GM21423 (cell line): ENCODE measurements at regions not wholly inside any gene's neighbourhood (a gene's known extent, or its start where the extent isn't known, plus 50 kb on each side); places are given as distances from the start of the nearest gene placed in this dataset.
"Not testable (repeated sequence)": the region's sequence is repeated elsewhere in the genome, so short reads cannot be mapped to it uniquely, and the experiment has no call there.

Source experiments
- ATAC-seq: cut with Tn5 transposase; IDR thresholded peaks from one replicate; pipeline ENCODE4 v1.9.1; 2021; ENCODE audit warnings: mild to moderate bottlenecking, moderate library complexity; ENCODE audit not compliant: unreplicated experiment

GRCh38 chr5:174998131-174998730, 273.8 kb downstream of the MSX2 start:
- no peak for ATAC-seq

DNA sequence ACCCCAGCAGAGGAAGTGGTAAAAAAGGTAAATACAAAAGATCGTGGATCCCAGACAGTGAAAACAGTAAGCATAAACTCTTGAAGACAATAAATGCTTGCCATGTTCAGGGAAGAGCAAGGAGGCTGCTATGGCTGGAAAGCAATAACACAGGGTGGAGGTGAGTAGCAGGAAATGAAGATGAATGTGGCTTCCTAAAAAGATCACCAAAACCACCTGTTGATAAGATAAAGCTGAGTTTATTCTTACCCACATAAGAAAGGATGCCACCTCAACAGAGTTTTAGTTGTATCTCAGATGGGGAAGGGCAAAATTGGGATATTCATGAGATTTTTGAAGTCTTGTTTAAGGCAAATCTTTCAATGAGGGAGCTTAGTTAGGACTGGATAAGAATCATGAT, 273.3 kb downstream of the MSX2 start:
- no peak for ATAC-seq

- ATAC-seq, result no peak
These were observed 272.6 kb downstream of the MSX2 start for GRCh38 chr5:174996941-174997340.

- no peak for ATAC-seq
These were observed 271.4 kb downstream of the MSX2 start for GRCh38 chr5:174995827-174996226.

DNA sequence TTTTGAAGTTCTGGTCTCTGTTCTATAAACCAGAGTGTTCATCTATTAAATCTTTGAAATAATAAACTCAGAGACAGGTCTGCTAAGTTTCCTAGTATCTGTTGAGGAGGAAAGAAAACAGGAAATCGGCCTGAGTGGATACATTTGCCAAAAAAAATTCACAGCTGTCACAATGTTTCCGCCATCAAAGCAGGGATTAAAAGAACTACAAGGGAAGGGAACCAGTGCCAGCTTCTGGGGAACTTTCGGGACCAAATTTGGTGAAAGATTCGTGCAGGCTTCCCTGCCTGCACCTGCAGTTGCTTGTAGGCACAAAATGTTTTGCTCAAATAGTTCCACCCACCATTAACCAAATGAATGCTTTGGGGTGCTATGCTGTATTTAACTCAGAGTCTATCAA, 267.5 kb downstream of the MSX2 start:
- ATAC-seq, result no peak

GRCh38 chr5:174990909-174991308, 266.5 kb downstream of the MSX2 start:
- ATAC-seq, result no peak

DNA sequence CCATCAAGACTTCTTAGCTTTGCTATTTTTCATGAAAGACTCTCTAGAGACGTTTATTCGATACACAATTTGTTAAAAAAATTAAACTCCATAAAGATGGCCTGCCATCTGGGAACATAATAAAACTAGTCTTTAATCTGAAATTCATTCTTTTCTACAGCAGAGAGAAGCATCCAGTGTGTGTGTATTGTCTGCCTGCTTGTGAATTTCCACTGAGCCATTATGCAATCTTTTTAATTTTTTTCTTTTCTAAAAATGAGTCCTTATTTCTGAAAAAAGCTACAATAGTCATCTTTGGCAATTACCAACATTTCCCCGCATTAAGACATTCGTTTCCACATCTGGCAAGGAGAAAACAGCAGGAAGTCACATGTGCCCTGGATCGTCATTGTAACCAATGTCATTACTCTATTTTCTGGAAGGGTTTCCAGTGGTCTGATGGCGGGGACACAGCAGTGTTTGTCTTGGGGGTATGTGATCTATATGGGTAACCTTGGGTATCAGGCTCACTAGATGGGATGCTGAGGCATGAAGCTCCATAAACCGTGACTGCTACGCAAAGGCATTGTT, 263.1 kb downstream of the MSX2 start:
- no peak for ATAC-seq

GRCh38 chr5:174984863-174985262, 260.5 kb downstream of the MSX2 start:
- ATAC-seq, result no peak

- ATAC-seq, result no peak
These were observed 258.1 kb downstream of the MSX2 start for GRCh38 chr5:174982485-174982884.

GRCh38 chr5:174981416-174981815, 257.0 kb downstream of the MSX2 start:
- ATAC-seq, result no peak

DNA sequence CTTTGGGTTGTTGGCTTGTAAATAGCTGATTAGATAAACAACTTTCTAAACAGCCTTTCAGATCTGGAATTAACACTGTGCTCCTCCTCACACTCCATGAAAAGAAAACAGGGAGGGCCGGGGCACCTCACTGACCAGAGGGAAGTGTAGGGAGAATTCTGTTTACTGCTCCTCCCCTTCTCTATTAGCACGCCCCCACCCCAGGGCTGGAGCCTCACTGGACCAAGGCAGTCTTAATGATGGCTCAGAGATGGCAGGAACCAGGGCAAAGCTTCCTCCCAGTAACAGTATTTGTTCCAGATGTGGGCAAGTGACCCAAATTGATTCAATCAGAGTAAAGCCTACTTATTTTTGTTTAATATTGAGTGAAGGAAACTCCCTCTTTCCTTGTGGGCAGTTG, 256.6 kb downstream of the MSX2 start:
- ATAC-seq, result no peak

GRCh38 chr5:174972291-174972690, 247.9 kb downstream of the MSX2 start:
- ATAC-seq, result no peak

DNA sequence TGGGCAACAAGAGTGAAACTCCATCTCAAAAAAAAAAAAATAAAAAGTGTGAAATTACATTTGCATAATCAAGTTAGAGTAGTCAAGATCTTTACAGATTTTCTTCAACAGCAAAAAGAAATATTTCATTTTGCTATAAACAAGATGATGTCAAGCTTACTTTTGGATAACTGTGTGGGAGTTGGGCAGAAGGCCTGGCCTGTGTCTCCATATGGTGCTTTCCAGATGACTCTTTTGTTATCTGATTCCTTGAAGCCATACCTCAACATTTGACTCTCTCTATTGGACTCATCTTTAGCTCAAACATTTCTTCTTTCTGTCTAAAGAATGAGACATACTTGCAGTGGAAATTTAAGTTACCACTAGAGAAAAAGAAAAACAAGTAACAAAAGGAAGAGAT, 246.8 kb downstream of the MSX2 start:
- ATAC-seq, result no peak

GRCh38 chr5:174970502-174970901, 246.1 kb downstream of the MSX2 start:
- ATAC-seq, result no peak

DNA sequence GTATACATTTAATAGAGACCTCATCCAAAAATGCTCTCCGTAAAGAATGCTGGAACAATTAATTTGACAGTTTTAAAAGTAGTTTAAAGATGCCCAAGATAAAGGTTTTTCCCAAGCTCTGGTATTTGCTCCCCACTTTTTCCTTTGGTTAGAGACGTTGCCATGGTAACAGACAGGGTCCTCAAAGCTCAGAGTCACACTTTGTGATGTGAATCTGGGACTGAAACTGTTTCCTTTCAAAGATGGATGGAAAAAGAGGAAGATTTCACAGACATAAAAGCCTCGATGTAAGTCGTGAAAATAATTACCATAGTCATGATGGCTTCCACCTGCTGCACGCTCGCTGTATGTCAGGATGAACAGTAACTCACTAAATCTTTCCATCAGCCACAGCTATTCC, 229.5 kb downstream of the MSX2 start:
- no peak for ATAC-seq

DNA sequence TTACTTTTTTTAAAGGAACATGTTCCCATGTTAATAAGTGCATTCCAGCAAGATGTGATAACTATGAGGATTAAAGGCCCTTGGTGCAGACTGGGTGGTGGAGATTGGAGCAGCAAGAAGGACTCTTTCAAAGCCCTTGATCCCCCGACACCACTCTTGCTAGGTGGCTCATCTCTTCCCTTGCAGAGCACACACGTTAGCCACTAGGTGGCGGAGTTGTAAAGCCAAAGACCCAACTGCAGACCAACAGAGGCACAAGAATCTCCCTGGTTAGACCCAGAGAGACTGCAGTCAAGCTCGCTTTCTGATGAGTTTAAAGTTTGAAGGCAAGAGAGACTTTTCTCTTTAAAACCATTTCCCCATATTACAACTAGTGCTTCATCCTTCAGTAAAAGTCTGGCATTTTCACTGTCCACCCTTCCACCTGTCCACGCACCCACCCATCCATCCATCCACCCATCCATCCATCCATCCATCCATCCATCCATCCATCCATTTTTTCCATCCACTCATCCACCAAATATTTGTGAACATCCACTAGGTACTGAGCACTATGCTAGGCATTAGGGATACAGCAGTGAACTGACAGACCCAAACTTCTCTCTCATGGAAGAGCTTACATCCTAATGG, 226.9 kb downstream of the MSX2 start:
- ATAC-seq, result peak; percentile 68

DNA sequence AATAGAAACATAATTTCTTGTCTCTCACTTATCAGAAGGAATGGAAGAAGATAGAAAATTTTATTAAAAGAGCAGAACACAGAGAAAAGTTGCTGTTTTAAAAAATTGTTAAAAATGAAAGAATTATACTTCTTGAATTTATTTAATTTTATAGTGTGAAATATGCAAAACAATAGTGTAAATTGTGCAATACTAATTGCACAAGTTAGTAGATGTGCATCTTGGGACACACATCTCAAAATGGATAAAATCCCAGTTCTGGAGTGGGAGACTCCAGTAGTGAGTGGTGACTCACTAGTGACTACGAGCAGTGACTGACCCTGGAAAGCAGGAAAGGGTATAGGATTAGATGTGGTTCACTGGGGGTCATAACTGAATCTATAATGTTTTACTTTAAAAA, 223.2 kb downstream of the MSX2 start:
- no peak for ATAC-seq

DNA sequence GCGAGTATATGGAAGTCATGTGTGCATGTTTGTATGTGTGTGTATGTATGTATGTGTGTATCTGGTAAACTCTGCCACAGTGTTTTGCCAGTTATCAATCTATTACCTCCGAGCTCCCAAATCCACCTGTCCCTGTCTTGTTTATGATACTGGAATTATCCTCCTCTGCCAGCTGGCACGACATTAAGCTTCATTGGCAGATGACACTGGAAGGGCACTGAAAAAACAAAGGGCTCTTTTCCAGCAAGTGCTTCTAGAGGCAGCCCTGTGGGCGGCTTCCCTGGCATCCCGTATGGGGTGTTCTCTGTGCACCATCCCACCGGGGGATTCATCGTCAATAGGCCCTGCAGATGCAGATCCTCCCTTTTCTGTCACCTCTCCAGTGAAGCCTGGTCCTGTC, 221.5 kb downstream of the MSX2 start:
- ATAC-seq, result no peak

DNA sequence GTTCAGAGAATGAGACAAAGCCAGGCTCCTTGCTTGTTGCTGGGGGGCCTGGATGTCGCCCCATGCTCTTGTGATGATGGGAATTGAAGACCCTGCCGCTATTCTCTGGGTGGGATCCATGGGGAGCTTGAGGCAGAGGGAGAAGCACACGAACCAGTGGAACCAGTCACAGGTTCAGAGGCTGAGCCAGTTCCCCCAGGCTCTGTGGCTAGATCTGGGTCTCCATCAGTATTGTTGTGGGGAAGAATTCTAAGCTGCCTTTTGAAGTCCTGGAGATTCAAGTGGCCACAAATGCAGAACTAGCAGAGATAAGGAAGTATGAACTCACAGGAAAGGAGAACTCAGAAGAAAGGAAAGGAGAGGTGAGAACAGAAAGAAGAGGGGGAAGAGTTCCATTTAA, 219.4 kb downstream of the MSX2 start:
- no peak for ATAC-seq

- ATAC-seq, result not testable (repeated sequence)
These were observed 218.6 kb downstream of the MSX2 start for GRCh38 chr5:174943002-174943401.

- no peak for ATAC-seq
These were observed 213.1 kb downstream of the MSX2 start for GRCh38 chr5:174937201-174938123.
